Trophoblast cell (in vitro differentiated cells and primary cell): ENCODE measurements at regions not wholly inside any gene's neighbourhood (a gene's known extent, or its start where the extent isn't known, plus 50 kb on each side); places are given as distances from the start of the nearest gene placed in this dataset.

ENCODE experiments used
- DNase-seq, 2 donors: peaks; one replicate each; pipeline ENCODE4 v3.0.0-alpha.2; 2016
- H2AFZ ChIP-seq: 2 replicates; pipeline ENCODE4 v1.6.1; 2013; ENCODE audit warnings: low read length, moderate library complexity, mild to moderate bottlenecking; ENCODE audit not compliant: insufficient read depth, poor library complexity
- H2AK5ac ChIP-seq: 2 replicates; pipeline ENCODE4 v1.6.1; 2013; ENCODE audit warnings: mild to moderate bottlenecking, low read length
- H2BK120ac ChIP-seq: 2 replicates; pipeline ENCODE4 v1.6.1; 2013; ENCODE audit warnings: low read length, mild to moderate bottlenecking, moderate library complexity; ENCODE audit not compliant: insufficient read depth, poor library complexity
- H2BK12ac ChIP-seq: 2 replicates; pipeline ENCODE4 v1.6.1; 2013; ENCODE audit warnings: mild to moderate bottlenecking, low read length, moderate library complexity
- H2BK5ac ChIP-seq: 2 replicates; pipeline ENCODE4 v1.6.1; 2013; ENCODE audit warnings: low read length, low read depth, moderate library complexity, mild to moderate bottlenecking; ENCODE audit not compliant: poor library complexity
- H3K14ac ChIP-seq: 2 replicates; pipeline ENCODE4 v1.6.1; 2013; ENCODE audit warnings: mild to moderate bottlenecking, low read length
- H3K18ac ChIP-seq: 2 replicates; pipeline ENCODE4 v1.6.1; 2013; ENCODE audit warnings: mild to moderate bottlenecking, low read length
- H3K23ac ChIP-seq: 2 replicates; pipeline ENCODE4 v1.6.1; 2013; ENCODE audit warnings: low read length
- H3K27ac ChIP-seq: 2 replicates; pipeline ENCODE4 v1.5.1; 2013; ENCODE audit warnings: low read depth, mild to moderate bottlenecking, inconsistent platforms, low read length, moderate library complexity
- H3K27me3 ChIP-seq: 2 replicates; pipeline ENCODE4 v1.6.1; 2013; ENCODE audit warnings: inconsistent platforms, mild to moderate bottlenecking, low read length, moderate library complexity; ENCODE audit not compliant: insufficient read depth
- H3K36me3 ChIP-seq, 2 experiments: 1 replicate in 1 of 2; 2 replicates in 1 of 2; pipeline ENCODE4 v1.6.1; 2013; ENCODE audit warnings: low read length in 2 of 2, mild to moderate bottlenecking in 2 of 2, moderate library complexity in 1 of 2; ENCODE audit not compliant: insufficient read depth in 2 of 2, control insufficient read depth in 1 of 2
- H3K4ac ChIP-seq: 2 replicates; pipeline ENCODE4 v1.6.1; 2013; ENCODE audit warnings: low read depth, mild to moderate bottlenecking, low read length, moderate library complexity
- H3K4me1 ChIP-seq, 2 experiments: 1 replicate in 1 of 2; 2 replicates in 1 of 2; pipeline ENCODE4 v1.6.1; 2013; ENCODE audit warnings: low read length in 2 of 2, mild to moderate bottlenecking in 2 of 2, moderate library complexity in 1 of 2; ENCODE audit not compliant: insufficient read depth in 2 of 2, control insufficient read depth in 1 of 2
- H3K4me2 ChIP-seq: 2 replicates; pipeline ENCODE4 v1.6.1; 2013; ENCODE audit warnings: inconsistent platforms, mild to moderate bottlenecking, low read length, moderate library complexity
- H3K4me3 ChIP-seq: 2 replicates; pipeline ENCODE4 v1.5.1; 2013; ENCODE audit warnings: mild to moderate bottlenecking, low read depth, low read length, inconsistent platforms
- H3K79me1 ChIP-seq: one replicate; pipeline ENCODE4 v1.6.1; 2013; ENCODE audit warnings: low read length
- H3K79me2 ChIP-seq: 2 replicates; pipeline ENCODE4 v1.6.1; 2013; ENCODE audit warnings: low read length, mild to moderate bottlenecking; ENCODE audit not compliant: control insufficient read depth, insufficient read depth, poor library complexity
- H3K9ac ChIP-seq: 2 replicates; pipeline ENCODE4 v1.6.1; 2013; ENCODE audit warnings: mild to moderate bottlenecking, low read length
- H3K9me3 ChIP-seq: 2 replicates; pipeline ENCODE4 v1.6.1; 2013; ENCODE audit warnings: low read depth, mild to moderate bottlenecking, control low read depth, inconsistent platforms, low read length; ENCODE audit not compliant: insufficient read depth
- H4K12ac ChIP-seq: 2 replicates; pipeline ENCODE4 v1.6.1; 2013; ENCODE audit warnings: low read depth, mild to moderate bottlenecking, low read length, moderate library complexity
- H4K8ac ChIP-seq: 2 replicates; pipeline ENCODE4 v1.6.1; 2013; ENCODE audit warnings: low read depth, mild to moderate bottlenecking, low read length, moderate library complexity
- H4K91ac ChIP-seq: one replicate; pipeline ENCODE4 v1.6.1; 2013; ENCODE audit warnings: low read depth, mild to moderate bottlenecking, low read length, moderate library complexity
- WGBS: extraction: QIAGEN DNeasy Blood & Tissue Kit; methylation state at CpG from one replicate; pipeline ENCODE4 v1.1.7; 2013; ENCODE audit warnings: missing lambda C conversion rate; ENCODE audit not compliant: insufficient read length, insufficient coverage; ENCODE audit errors: extremely low coverage; 5-methylcytosine and 5-hydroxymethylcytosine counted together

- H3K18ac ChIP-seq: no peak overlapping the region
- H3K4me1 ChIP-seq: no peaks in the 10 kb centered on the region
- H3K79me2 ChIP-seq: no peaks in the 10 kb centered on the region
- no peak overlapping the region for H3K9ac ChIP-seq
- no peaks in the 10 kb centered on the region for H3K9me3 ChIP-seq
- H4K91ac ChIP-seq: no peak overlapping the region
- no peaks in the 10 kb centered on the region for H3K79me1 ChIP-seq
- no peak overlapping the region for H2AFZ ChIP-seq
- H2BK120ac ChIP-seq: no peak overlapping the region
- H4K12ac ChIP-seq: no peak overlapping the region
- no peaks in the 10 kb centered on the region for H3K36me3 ChIP-seq
- no peak overlapping the region for H3K27ac ChIP-seq
- no peak overlapping the region for H3K4ac ChIP-seq
- no CpG with 5 or more reads among the region's 1 CpG for WGBS
- no peak overlapping the region for H3K14ac ChIP-seq
- H3K27me3 ChIP-seq: no peaks in the 10 kb centered on the region
- no peak overlapping the region for H4K8ac ChIP-seq
- no peak overlapping the region for H3K23ac ChIP-seq
- DNase-seq: no peak
- H3K4me2 ChIP-seq: no peak overlapping the region
- no peak overlapping the region for H2AK5ac ChIP-seq
- H3K4me3 ChIP-seq: no peak overlapping the region
- no peak overlapping the region for H2BK12ac ChIP-seq
- no peak overlapping the region for H2BK5ac ChIP-seq
Observed at GRCh38 chr11:101279728-101280127, 150.1 kb upstream of the PGR start.

DNA sequence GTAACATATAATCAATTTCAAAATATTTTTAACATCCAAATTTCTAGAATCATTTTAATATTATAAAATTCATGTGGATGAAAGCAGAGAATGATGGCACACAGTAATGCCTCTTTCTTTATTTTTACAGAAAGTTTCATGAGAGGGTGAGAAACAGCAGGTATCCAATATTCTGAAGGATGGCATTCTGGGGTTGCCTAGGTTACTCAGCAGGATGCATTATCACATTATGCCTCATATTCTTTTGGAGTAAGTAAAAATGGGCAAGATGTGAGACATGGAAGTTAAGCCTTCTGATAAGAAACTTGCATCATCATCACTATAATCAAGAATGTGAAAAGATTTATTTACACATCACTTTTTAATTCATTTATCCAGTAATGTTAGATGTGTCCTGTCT is 148.7 kb upstream of the PGR start:
- H3K18ac ChIP-seq: no peak overlapping the region
- no peak overlapping the region for H3K9ac ChIP-seq
- H3K79me2 ChIP-seq: no peaks in the 10 kb centered on the region
- no peak overlapping the region for H3K4ac ChIP-seq
- no peak overlapping the region for H2BK5ac ChIP-seq
- H3K14ac ChIP-seq: no peak overlapping the region
- H3K23ac ChIP-seq: no peak overlapping the region
- H3K4me2 ChIP-seq: no peak overlapping the region
- no peaks in the 10 kb centered on the region for H3K4me1 ChIP-seq
- DNase-seq: no peak
- H4K8ac ChIP-seq: no peak overlapping the region
- no peak overlapping the region for H2BK120ac ChIP-seq
- no peak overlapping the region for H3K4me3 ChIP-seq
- no peak overlapping the region for H3K27ac ChIP-seq
- H4K12ac ChIP-seq: no peak overlapping the region
- H2BK12ac ChIP-seq: no peak overlapping the region
- no peak overlapping the region for H4K91ac ChIP-seq
- no peaks in the 10 kb centered on the region for H3K79me1 ChIP-seq
- no peaks in the 10 kb centered on the region for H3K36me3 ChIP-seq
- H3K27me3 ChIP-seq: no peaks in the 10 kb centered on the region
- H2AK5ac ChIP-seq: no peak overlapping the region
- H2AFZ ChIP-seq: no peak overlapping the region
- H3K9me3 ChIP-seq: no peaks in the 10 kb centered on the region

- Histone ChIP-seq H2BK5ac (no peak overlapping the region), H2AK5ac (no peak overlapping the region), H3K27ac (no peak overlapping the region), H4K12ac (no peak overlapping the region), H2BK120ac (no peak overlapping the region), H3K4me1 (no peaks in the 10 kb centered on the region), H3K9me3 (no peaks in the 10 kb centered on the region), H4K8ac (no peak overlapping the region), H2BK12ac (no peak overlapping the region), H3K36me3 (no peaks in the 10 kb centered on the region), H3K79me1 (no peaks in the 10 kb centered on the region), H3K4me3 (no peak overlapping the region), H3K18ac (no peak overlapping the region), H4K91ac (no peak overlapping the region), H3K9ac (no peak overlapping the region), H3K4ac (no peak overlapping the region), H3K79me2 (no peaks in the 10 kb centered on the region), H2AFZ (no peak overlapping the region), H3K14ac (no peak overlapping the region), H3K23ac (no peak overlapping the region), H3K27me3 (no peaks in the 10 kb centered on the region), H3K4me2 (no peak overlapping the region)
- DNase-seq: no peak
- no CpG with 5 or more reads among the region's 1 CpG for WGBS
Observed at GRCh38 chr11:101277036-101277435, 147.4 kb upstream of the PGR start.

DNA sequence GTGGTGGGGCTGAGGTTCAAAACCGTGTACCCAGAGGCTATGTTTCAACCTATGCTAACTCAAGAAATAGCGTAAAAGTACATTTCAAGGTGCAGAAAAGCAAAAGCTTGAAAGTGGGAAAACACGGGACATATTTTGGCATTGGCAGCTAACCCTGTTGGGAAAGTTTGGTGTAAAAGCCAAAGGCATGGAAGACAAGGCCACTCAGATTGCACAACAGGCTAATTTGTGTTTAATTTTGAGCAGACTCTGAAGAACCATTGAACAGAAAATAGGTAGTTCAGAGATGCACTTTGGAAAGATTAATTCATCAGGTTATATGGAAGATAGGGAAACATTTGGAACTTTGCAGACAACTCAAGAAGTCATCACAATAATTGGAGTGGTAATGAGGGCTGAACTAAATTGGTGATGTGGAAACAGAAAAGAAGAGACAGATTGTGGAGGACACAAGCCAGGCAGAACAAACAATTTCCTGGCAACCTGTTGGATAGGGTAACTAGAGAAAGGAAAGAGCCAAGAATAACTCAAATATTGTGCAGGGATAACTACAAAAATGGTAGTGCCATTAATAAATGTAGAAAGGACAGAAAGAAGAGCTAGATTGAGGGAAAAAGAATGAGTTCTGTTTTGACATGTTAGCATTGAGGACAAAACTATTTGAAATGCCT is 140.5 kb upstream of the PGR start:
- H4K12ac ChIP-seq: no peak overlapping the region
- no peak overlapping the region for H2AFZ ChIP-seq
- H3K9me3 ChIP-seq: no peaks in the 10 kb centered on the region
- H3K27ac ChIP-seq: no peak overlapping the region
- H3K9ac ChIP-seq: no peak overlapping the region
- H3K18ac ChIP-seq: no peak overlapping the region
- H3K4me1 ChIP-seq: no peaks in the 10 kb centered on the region
- H2BK5ac ChIP-seq: no peak overlapping the region
- H2AK5ac ChIP-seq: no peak overlapping the region
- H3K4me2 ChIP-seq: no peak overlapping the region
- H3K79me2 ChIP-seq: no peaks in the 10 kb centered on the region
- H3K36me3 ChIP-seq: no peaks in the 10 kb centered on the region
- WGBS: no CpG with 5 or more reads among the region's 3 CpGs
- H2BK12ac ChIP-seq: no peak overlapping the region
- no peak overlapping the region for H3K4me3 ChIP-seq
- no peaks in the 10 kb centered on the region for H3K79me1 ChIP-seq
- H3K23ac ChIP-seq: no peak overlapping the region
- H3K14ac ChIP-seq: no peak overlapping the region
- no peaks in the 10 kb centered on the region for H3K27me3 ChIP-seq
- no peak for DNase-seq
- H3K4ac ChIP-seq: no peak overlapping the region
- no peak overlapping the region for H2BK120ac ChIP-seq
- no peak overlapping the region for H4K91ac ChIP-seq
- H4K8ac ChIP-seq: no peak overlapping the region
